ENCODE measurements at regions not wholly inside any gene's neighbourhood (a gene's known extent, or its start where the extent isn't known, plus 50 kb on each side); places are given as distances from the start of the nearest gene placed in this dataset.

GRCh38 chr6:20309186-20309585 lies 92.5 kb upstream of the E2F3 start:
- ATAC-seq (no peak), FAIRE-seq (no peak), DNase-seq (ENCODE audit: low read depth in 1 of 2, low spot score in 1 of 2) (no peak)
- POLR2A ChIA-PET: no interaction called here
- Histone ChIP-seq H3K4me1 (no peaks in the 10 kb centered on the region), H3K9me3 (no peaks in the 10 kb centered on the region), H3K4me3 (no peak overlapping the region), H3K4me2 (no peak overlapping the region), H3K27ac (no peak overlapping the region)
- 52% methylated on average over 2 of the region's 2 CpGs for WGBS (ENCODE audit: missing lambda C conversion rate)
- TF ChIP-seq ESRRA (IDR thresholded peaks at IDR 0.05; ENCODE audit: borderline replicate concordance, low read length): no peak
- TF ChIP-seq TFCP2L1 (CRISPR knock-in tag; IDR thresholded peaks at IDR 0.05): no peak
- no peak for TF ChIP-seq MYC (IDR thresholded peaks at IDR 0.05; ENCODE audit: borderline replicate concordance, low read length)
- TF ChIP-seq TP53 (CRISPR knock-in tag; IDR thresholded peaks at IDR 0.05): no peak
- CTCF ChIA-PET: no interaction called here

- ATAC-seq: no peak
- no peak for DNase-seq (ENCODE audit: low read depth in 1 of 2, low spot score in 1 of 2)
- no peaks in the 10 kb centered on the region for H3K4me1 ChIP-seq
- ChIA-PET POLR2A (no interaction called here), CTCF (no interaction called here)
- H3K9me3 ChIP-seq: no peaks in the 10 kb centered on the region
- no peak for TF ChIP-seq KDM1A (IDR thresholded peaks at IDR 0.05; ENCODE audit: low read depth)
- no peak for TF ChIP-seq HOXA7 (CRISPR knock-in tag; IDR thresholded peaks at IDR 0.05)
- TF ChIP-seq HMGXB4 (CRISPR knock-in tag; IDR thresholded peaks at IDR 0.05; ENCODE audit: borderline replicate concordance): no peak
- TF ChIP-seq GATA3 (IDR thresholded peaks at IDR 0.05; ENCODE audit: borderline replicate concordance): no peak
- no peak for TF ChIP-seq BHLHE40 (IDR thresholded peaks at IDR 0.05; ENCODE audit: low read depth, low read length)
- TF ChIP-seq NPAS2 (CRISPR knock-in tag; IDR thresholded peaks at IDR 0.05; ENCODE audit: borderline replicate concordance): no peak
- no peak for TF ChIP-seq KDM5A (IDR thresholded peaks at IDR 0.05)
- H3K27ac ChIP-seq: no peak overlapping the region
- no peak for FAIRE-seq
- H3K4me2 ChIP-seq: no peak overlapping the region
- no peak overlapping the region for H3K4me3 ChIP-seq
- WGBS (ENCODE audit: missing lambda C conversion rate): 0% methylated on average over 1 of the region's 1 CpG
Measured at GRCh38 chr6:20310185-20310584, 91.5 kb upstream of the E2F3 start.

- WGBS (ENCODE audit: missing lambda C conversion rate): 59% methylated on average over 5 of the region's 5 CpGs
- TF ChIP-seq HOXB5 (CRISPR knock-in tag; IDR thresholded peaks at IDR 0.05) (no peak), MAFK (IDR thresholded peaks at IDR 0.05; ENCODE audit: partially characterized antibody) (no peak), FOSL2 (IDR thresholded peaks at IDR 0.05) (no peak), FOSL2 (CRISPR knock-in tag; IDR thresholded peaks at IDR 0.05) (no peak), GATA3 (IDR thresholded peaks at IDR 0.05; ENCODE audit: borderline replicate concordance) (no peak), RFX5 (IDR thresholded peaks at IDR 0.05) (no peak), EHMT2 (IDR thresholded peaks at IDR 0.05; ENCODE audit: low read depth) (no peak), HOXB13 (CRISPR knock-in tag; IDR thresholded peaks at IDR 0.05; ENCODE audit: low read depth) (no peak), NR3C1 (IDR thresholded peaks at IDR 0.05) (no peak), PHF8 (IDR thresholded peaks at IDR 0.05; ENCODE audit: borderline replicate concordance, low read depth) (no peak), SMC3 (IDR thresholded peaks at IDR 0.05) (no peak), HES2 (IDR thresholded peaks at IDR 0.05) (no peak), SREBF2 (IDR thresholded peaks at IDR 0.05) (no peak), MAZ (IDR thresholded peaks at IDR 0.05; ENCODE audit: borderline replicate concordance, low read depth, low read length) (no peak), CHD4 (IDR thresholded peaks at IDR 0.05; ENCODE audit: borderline replicate concordance) (no peak)
- TF ChIP-seq, protein P1, sequence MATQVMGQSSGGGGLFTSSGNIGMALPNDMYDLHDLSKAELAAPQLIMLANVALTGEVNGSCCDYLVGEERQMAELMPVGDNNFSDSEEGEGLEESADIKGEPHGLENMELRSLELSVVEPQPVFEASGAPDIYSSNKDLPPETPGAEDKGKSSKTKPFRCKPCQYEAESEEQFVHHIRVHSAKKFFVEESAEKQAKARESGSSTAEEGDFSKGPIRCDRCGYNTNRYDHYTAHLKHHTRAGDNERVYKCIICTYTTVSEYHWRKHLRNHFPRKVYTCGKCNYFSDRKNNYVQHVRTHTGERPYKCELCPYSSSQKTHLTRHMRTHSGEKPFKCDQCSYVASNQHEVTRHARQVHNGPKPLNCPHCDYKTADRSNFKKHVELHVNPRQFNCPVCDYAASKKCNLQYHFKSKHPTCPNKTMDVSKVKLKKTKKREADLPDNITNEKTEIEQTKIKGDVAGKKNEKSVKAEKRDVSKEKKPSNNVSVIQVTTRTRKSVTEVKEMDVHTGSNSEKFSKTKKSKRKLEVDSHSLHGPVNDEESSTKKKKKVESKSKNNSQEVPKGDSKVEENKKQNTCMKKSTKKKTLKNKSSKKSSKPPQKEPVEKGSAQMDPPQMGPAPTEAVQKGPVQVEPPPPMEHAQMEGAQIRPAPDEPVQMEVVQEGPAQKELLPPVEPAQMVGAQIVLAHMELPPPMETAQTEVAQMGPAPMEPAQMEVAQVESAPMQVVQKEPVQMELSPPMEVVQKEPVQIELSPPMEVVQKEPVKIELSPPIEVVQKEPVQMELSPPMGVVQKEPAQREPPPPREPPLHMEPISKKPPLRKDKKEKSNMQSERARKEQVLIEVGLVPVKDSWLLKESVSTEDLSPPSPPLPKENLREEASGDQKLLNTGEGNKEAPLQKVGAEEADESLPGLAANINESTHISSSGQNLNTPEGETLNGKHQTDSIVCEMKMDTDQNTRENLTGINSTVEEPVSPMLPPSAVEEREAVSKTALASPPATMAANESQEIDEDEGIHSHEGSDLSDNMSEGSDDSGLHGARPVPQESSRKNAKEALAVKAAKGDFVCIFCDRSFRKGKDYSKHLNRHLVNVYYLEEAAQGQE (IDR thresholded peaks at IDR 0.05): no peak
- H3K4me2 ChIP-seq: no peak overlapping the region
- H3K4me1 ChIP-seq: no peaks in the 10 kb centered on the region
- FAIRE-seq: no peak
- ChIA-PET CTCF (interaction anchor here (1.5 kb wide), 1 partner anchor 216 kb away, joined by 4 read pairs; no protein-coding TSS in a partner anchor), POLR2A (no interaction called here)
- H3K4me3 ChIP-seq: no peak overlapping the region
- H3K27ac ChIP-seq: no peak overlapping the region
- no peak for DNase-seq (ENCODE audit: low read depth in 1 of 2, low spot score in 1 of 2)
- ATAC-seq: no peak
- H3K9me3 ChIP-seq: no peaks in the 10 kb centered on the region
Measured at GRCh38 chr6:20312606-20313005, 89.1 kb upstream of the E2F3 start.

All from A549 (cell line).